Breast epithelium (tissue), 3 donors: ENCODE measurements at regions not wholly inside any gene's neighbourhood (a gene's known extent, or its start where the extent isn't known, plus 50 kb on each side); places are given as distances from the start of the nearest gene placed in this dataset.

ENCODE experiments used
- POLR2A ChIP-seq: fragments of 450-650 bp; IDR thresholded peaks from one replicate; pipeline ENCODE4 v1.6.1; 2016; ENCODE audit warnings: antibody characterized with exemption, mild to moderate bottlenecking, moderate library complexity
- POLR2AphosphoS5 ChIP-seq, 3 donors: sonication (generic); formaldehyde crosslinking; IDR thresholded peaks; one replicate each; pipeline ENCODE4 v1.6.1; 2017; ENCODE audit warnings: antibody characterized with exemption in 3 of 3
- TF ChIP-seq, protein P1 (sequence below), 3 donors: fragments of 450-650 bp; IDR thresholded peaks; one replicate each; pipeline ENCODE4 v1.5.1; 2016 to 2017; ENCODE audit warnings: antibody characterized with exemption in 3 of 3, mild to moderate bottlenecking in 3 of 3, moderate library complexity in 3 of 3

DNA sequence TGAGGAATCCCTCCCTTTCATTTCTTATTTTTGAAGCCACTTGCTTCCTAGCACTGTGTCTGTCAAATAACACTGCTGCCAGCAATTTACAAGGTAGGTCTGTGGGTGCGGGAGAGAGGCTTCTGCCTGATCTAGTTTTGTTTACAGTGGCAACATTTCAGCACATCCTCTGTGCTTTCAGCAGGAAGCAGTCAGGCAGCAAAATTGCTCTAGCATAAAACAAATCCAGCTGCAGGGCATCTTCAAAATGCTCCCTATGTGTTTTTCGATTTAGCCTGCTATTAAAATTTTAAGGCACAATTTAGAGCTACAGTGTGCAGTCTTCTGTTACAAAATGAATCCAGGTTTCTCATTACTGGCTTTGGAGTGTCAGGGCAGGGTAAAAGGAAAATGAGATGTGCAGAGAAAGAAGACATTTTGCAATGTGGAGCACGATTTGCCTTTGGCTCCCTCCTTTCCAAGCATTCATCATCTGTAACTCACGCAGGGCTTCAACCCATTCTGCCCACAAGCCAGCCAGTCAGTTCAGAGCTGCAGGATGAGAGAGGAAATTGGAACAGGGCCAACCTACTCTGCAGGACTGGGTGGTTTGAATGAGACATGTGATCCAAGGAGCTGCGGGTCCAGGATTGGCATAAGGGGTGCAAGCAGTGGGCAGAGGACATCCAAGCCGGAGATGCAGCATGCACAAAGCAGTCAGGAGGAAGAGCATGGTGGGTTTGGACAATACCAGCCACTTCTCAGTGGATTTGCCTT, 143.4 kb upstream of the APC start:
- TF ChIP-seq, protein P1, sequence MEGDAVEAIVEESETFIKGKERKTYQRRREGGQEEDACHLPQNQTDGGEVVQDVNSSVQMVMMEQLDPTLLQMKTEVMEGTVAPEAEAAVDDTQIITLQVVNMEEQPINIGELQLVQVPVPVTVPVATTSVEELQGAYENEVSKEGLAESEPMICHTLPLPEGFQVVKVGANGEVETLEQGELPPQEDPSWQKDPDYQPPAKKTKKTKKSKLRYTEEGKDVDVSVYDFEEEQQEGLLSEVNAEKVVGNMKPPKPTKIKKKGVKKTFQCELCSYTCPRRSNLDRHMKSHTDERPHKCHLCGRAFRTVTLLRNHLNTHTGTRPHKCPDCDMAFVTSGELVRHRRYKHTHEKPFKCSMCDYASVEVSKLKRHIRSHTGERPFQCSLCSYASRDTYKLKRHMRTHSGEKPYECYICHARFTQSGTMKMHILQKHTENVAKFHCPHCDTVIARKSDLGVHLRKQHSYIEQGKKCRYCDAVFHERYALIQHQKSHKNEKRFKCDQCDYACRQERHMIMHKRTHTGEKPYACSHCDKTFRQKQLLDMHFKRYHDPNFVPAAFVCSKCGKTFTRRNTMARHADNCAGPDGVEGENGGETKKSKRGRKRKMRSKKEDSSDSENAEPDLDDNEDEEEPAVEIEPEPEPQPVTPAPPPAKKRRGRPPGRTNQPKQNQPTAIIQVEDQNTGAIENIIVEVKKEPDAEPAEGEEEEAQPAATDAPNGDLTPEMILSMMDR (IDR thresholded peaks at IDR 0.05), result no peak
- no peak for TF ChIP-seq POLR2A
- no peak for TF ChIP-seq POLR2AphosphoS5 (IDR thresholded peaks at IDR 0.05)
